ENCODE measurements at regions not wholly inside any gene's neighbourhood (a gene's known extent, or its start where the extent isn't known, plus 50 kb on each side); places are given as distances from the start of the nearest gene placed in this dataset.

GRCh38 chr1:82786883-82787282, 986.1 kb downstream of the ADGRL2 start:
- H4K20me1 ChIP-seq (ENCODE audit: control insufficient read depth, insufficient read depth): no peaks in the 10 kb centered on the region
- FAIRE-seq (no peak), DNase-seq (ENCODE audit: low read depth, low spot score) (no peak), ATAC-seq (no peak)
- WGBS (ENCODE audit: insufficient coverage, insufficient replicate concordance, low lambda C conversion rate, missing lambda C conversion rate): 50% methylated on average over 1 of the region's 1 CpG
- no peaks in the 10 kb centered on the region for H3K79me2 ChIP-seq (ENCODE audit: control insufficient read depth, insufficient read depth, low read length)
- ChIA-PET CTCF (no interaction called here), SMC1A (ENCODE audit: uncharacterized antibody, unreplicated experiment) (interaction anchor here (0.6 to 1.1 kb wide), 2 partner anchors 9 to 184 kb away, joined by 3 read pairs; no protein-coding TSS in a partner anchor), POLR2A (no interaction called here), RAD21 (ENCODE audit: unreplicated experiment) (no interaction called here)
- no peak for TF ChIP-seq ATF7 (IDR thresholded peaks at IDR 0.05; ENCODE audit: low read depth)
- no peak for TF ChIP-seq ZBTB40 (IDR thresholded peaks at IDR 0.05; ENCODE audit: borderline replicate concordance)
- no peak for TF ChIP-seq HCFC1 (IDR thresholded peaks at IDR 0.05; ENCODE audit: low read length)
- TF ChIP-seq ZBED1 (IDR thresholded peaks at IDR 0.05; ENCODE audit: borderline replicate concordance): no peak
- no peak for TF ChIP-seq ZBTB33 (IDR thresholded peaks at IDR 0.05)
- TF ChIP-seq GABPA (IDR thresholded peaks at IDR 0.05; ENCODE audit: low read depth): no peak
- no peak for TF ChIP-seq HSF1 (IDR thresholded peaks at IDR 0.05; ENCODE audit: low read depth, low read length)
- no peak for TF ChIP-seq BMI1 (IDR thresholded peaks at IDR 0.05; ENCODE audit: borderline replicate concordance)
- TF ChIP-seq PBX3 (IDR thresholded peaks at IDR 0.05; ENCODE audit: insufficient replicate concordance, low read depth, low read length): no peak
- no peak for TF ChIP-seq TBL1XR1 (IDR thresholded peaks at IDR 0.05; ENCODE audit: low read depth, low read length)
- H3K27me3 ChIP-seq (replicated peaks in 1 of 2; ENCODE audit: control insufficient read depth in 2 of 2, insufficient read depth in 2 of 2, low read length in 1 of 2): no peaks in the 10 kb centered on the region
- H3K4me3 ChIP-seq: no peak overlapping the region
- intact Hi-C loops (cut with micrococcal nuclease; ENCODE audit: unreplicated experiment): no loop called here
- no peaks in the 10 kb centered on the region for H3K36me3 ChIP-seq (ENCODE audit: control insufficient read depth in 2 of 2, insufficient read depth in 2 of 2, low read length in 1 of 2)
- no peak overlapping the region for H3K27ac ChIP-seq (ENCODE audit: control insufficient read depth, insufficient read depth)
- H3K9ac ChIP-seq (ENCODE audit: control insufficient read depth, insufficient read depth, low read length): no peak overlapping the region
- no peak overlapping the region for H2AFZ ChIP-seq (ENCODE audit: control insufficient read depth, low read depth, low read length)
- no peaks in the 10 kb centered on the region; the same call in 2 of the 3 replicates for H3K9me3 ChIP-seq (replicated peaks; ENCODE audit: control insufficient read depth, insufficient read depth, low read length)
- BruUV-seq (replicated peaks): no TSS peak
- H3K4me1 ChIP-seq (ENCODE audit: control insufficient read depth, insufficient read depth, low read length): no peaks in the 10 kb centered on the region
- H3K4me2 ChIP-seq (ENCODE audit: control insufficient read depth, insufficient read depth): no peak overlapping the region
- in situ Hi-C loops (cut with MboI): no loop called here
